Lower leg skin (tissue), 3 donors: ENCODE measurements at regions not wholly inside any gene's neighbourhood (a gene's known extent, or its start where the extent isn't known, plus 50 kb on each side); places are given as distances from the start of the nearest gene placed in this dataset.

Experiments
- CTCF ChIP-seq, 3 donors: fragments of 450-650 bp; IDR thresholded peaks; one replicate each; pipeline ENCODE4 v1.5.1; 2016; ENCODE audit warnings: antibody characterized with exemption in 3 of 3, mild to moderate bottlenecking in 3 of 3, moderate library complexity in 2 of 3
- POLR2A ChIP-seq, 2 donors: fragments of 450-650 bp; IDR thresholded peaks; one replicate each; pipeline ENCODE4 v1.6.1; 2016 to 2017; ENCODE audit warnings: antibody characterized with exemption in 2 of 2, mild to moderate bottlenecking in 1 of 2, moderate library complexity in 1 of 2

GRCh38 chr16:76713191-76713590, 436.0 kb downstream of the CNTNAP4 start:
- TF ChIP-seq POLR2A (IDR thresholded peaks at IDR 0.05) (no peak), CTCF (IDR thresholded peaks at IDR 0.05) (no peak)
